ENCODE measurements at regions not wholly inside any gene's neighbourhood (a gene's known extent, or its start where the extent isn't known, plus 50 kb on each side); places are given as distances from the start of the nearest gene placed in this dataset.

- TF ChIP-seq MYC (IDR thresholded peaks at IDR 0.05; ENCODE audit: borderline replicate concordance, low read length) (no peak), POLR2A (IDR thresholded peaks at IDR 0.05; ENCODE audit: low read length) (no peak), HOXA7 (CRISPR knock-in tag; IDR thresholded peaks at IDR 0.05) (no peak), PBX3 (IDR thresholded peaks at IDR 0.05) (no peak), NPAS2 (CRISPR knock-in tag; IDR thresholded peaks at IDR 0.05; ENCODE audit: borderline replicate concordance) (no peak), FOSL2 (IDR thresholded peaks at IDR 0.05) (no peak), FOSL2 (CRISPR knock-in tag; IDR thresholded peaks at IDR 0.05) (no peak), CHD4 (IDR thresholded peaks at IDR 0.05; ENCODE audit: borderline replicate concordance) (no peak), ESRRA (IDR thresholded peaks at IDR 0.05; ENCODE audit: borderline replicate concordance, low read length) (no peak)
Observed at GRCh38 chr4:23942471-23942870, 52.6 kb upstream of the PPARGC1A start.

Data from A549 (cell line).